Inflammatory macrophage (primary cell): ENCODE measurements at regions not wholly inside any gene's neighbourhood (a gene's known extent, or its start where the extent isn't known, plus 50 kb on each side); places are given as distances from the start of the nearest gene placed in this dataset.
"Not testable (repeated sequence)": the region's sequence is repeated elsewhere in the genome, so short reads cannot be mapped to it uniquely, and the experiment has no call there.

Experiments used
- DNase-seq, 2 donors: peaks; one replicate each; pipeline ENCODE4 v3.0.0-alpha.2; 2020 to 2022

GRCh38 chr6:141443032-141443431 is 689.7 kb upstream of the GJE1 start:
- no peak for DNase-seq

GRCh38 chr6:141439513-141439912 is 693.2 kb upstream of the GJE1 start:
- no peak for DNase-seq

GRCh38 chr6:141437685-141438084 is 695.0 kb upstream of the GJE1 start:
- no peak for DNase-seq

- DNase-seq, result no peak
These were observed 695.7 kb upstream of the GJE1 start for GRCh38 chr6:141437011-141437410.

GRCh38 chr6:141426400-141426980 is 706.2 kb upstream of the GJE1 start:
- no peak for DNase-seq

GRCh38 chr6:141421378-141421777 is 711.3 kb upstream of the GJE1 start:
- no peak for DNase-seq

- DNase-seq, result no peak
These were observed 714.6 kb upstream of the GJE1 start for GRCh38 chr6:141418076-141418475.

GRCh38 chr6:141415896-141416295 is 716.8 kb upstream of the GJE1 start:
- DNase-seq, result no peak

GRCh38 chr6:141413196-141413595 is 719.5 kb upstream of the GJE1 start:
- no peak for DNase-seq

GRCh38 chr6:141406761-141407160 is 726.0 kb upstream of the GJE1 start:
- DNase-seq, result no peak

GRCh38 chr6:141403827-141404226 is 728.9 kb upstream of the GJE1 start:
- no peak for DNase-seq

- DNase-seq, result no peak
These were observed 729.6 kb upstream of the GJE1 start for GRCh38 chr6:141403103-141403502.

GRCh38 chr6:141402489-141402888 is 730.2 kb upstream of the GJE1 start:
- DNase-seq, result no peak

GRCh38 chr6:141401851-141402250 is 730.9 kb upstream of the GJE1 start:
- no peak for DNase-seq

GRCh38 chr6:141401168-141401567 is 731.6 kb upstream of the GJE1 start:
- DNase-seq, result no peak

- no peak for DNase-seq
These were observed 733.8 kb upstream of the GJE1 start for GRCh38 chr6:141398949-141399348.

GRCh38 chr6:141395443-141396008 is 737.2 kb upstream of the GJE1 start:
- no peak for DNase-seq

GRCh38 chr6:141394565-141395051 is 738.1 kb upstream of the GJE1 start:
- no peak for DNase-seq

- DNase-seq, result no peak
These were observed 738.6 kb upstream of the GJE1 start for GRCh38 chr6:141394125-141394536.

- DNase-seq, result no peak
These were observed 739.2 kb upstream of the GJE1 start for GRCh38 chr6:141393405-141394124.

GRCh38 chr6:141391135-141391534 is 741.6 kb upstream of the GJE1 start:
- not testable (repeated sequence) for DNase-seq

GRCh38 chr6:141388666-141389065 is 744.1 kb upstream of the GJE1 start:
- no peak for DNase-seq

GRCh38 chr6:141370438-141370837 is 762.3 kb upstream of the GJE1 start:
- no peak for DNase-seq

GRCh38 chr6:141366796-141367195 is 765.9 kb upstream of the GJE1 start:
- not testable (repeated sequence) for DNase-seq
